ENCODE measurements at regions not wholly inside any gene's neighbourhood (a gene's known extent, or its start where the extent isn't known, plus 50 kb on each side); places are given as distances from the start of the nearest gene placed in this dataset.

- TF ChIP-seq MAX (IDR thresholded peaks at IDR 0.05) (no peak), REST (IDR thresholded peaks at IDR 0.05) (no peak), SP1 (IDR thresholded peaks at IDR 0.05) (no peak), CTCF (IDR thresholded peaks at IDR 0.05; ENCODE audit: low read depth, low read length, missing input control) (no peak), YY1 (IDR thresholded peaks at IDR 0.05) (no peak), TAF1 (conservative IDR thresholded peaks at IDR 0.05) (no peak), GABPA (IDR thresholded peaks at IDR 0.05 in 1 of 2, conservative IDR thresholded peaks at IDR 0.05 in 1 of 2) (no peak)
Measured at GRCh38 chr2:139217641-139218040, 437.5 kb upstream of the NXPH2 start.

Measured in liver (tissue), 3 donors.